ENCODE measurements at regions not wholly inside any gene's neighbourhood (a gene's known extent, or its start where the extent isn't known, plus 50 kb on each side); places are given as distances from the start of the nearest gene placed in this dataset.

GRCh38 chr2:128724547-128724946 lies 405.9 kb upstream of the HS6ST1 start:
- no peak for TF ChIP-seq POLR2A (IDR thresholded peaks at IDR 0.05)
- whole genome bisulfite sequencing, 2 donors = 74 to 86% methylated on average over 7 of the region's 7 CpGs
- Histone ChIP-seq H3K9me3 (no peaks in the 10 kb centered on the region), H3K27me3 (no peaks in the 10 kb centered on the region), H3K27ac (no peak overlapping the region), H3K4me3 (no peak overlapping the region), H3K36me3 (ENCODE audit: low read depth, missing control alignments) (no peaks in the 10 kb centered on the region), H3K4me1 (no peaks in the 10 kb centered on the region)
- intact Hi-C loops (cut with DNase I; ENCODE audit: low total_unique reads) = no loop called here
- DNase-seq = peak; percentile 58

- H3K27ac ChIP-seq = no peak overlapping the region
- no peaks in the 10 kb centered on the region for H3K36me3 ChIP-seq (ENCODE audit: low read depth, missing control alignments)
- DNase-seq = no peak
- no peaks in the 10 kb centered on the region for H3K27me3 ChIP-seq
- 95 to 97% methylated on average over 7 of the region's 7 CpGs for WGBS, 2 donors
- H3K4me3 ChIP-seq = no peak overlapping the region
- no peaks in the 10 kb centered on the region for H3K9me3 ChIP-seq
- no peaks in the 10 kb centered on the region for H3K4me1 ChIP-seq
- no peak for TF ChIP-seq POLR2A (IDR thresholded peaks at IDR 0.05)
- TF ChIP-seq, protein P1, sequence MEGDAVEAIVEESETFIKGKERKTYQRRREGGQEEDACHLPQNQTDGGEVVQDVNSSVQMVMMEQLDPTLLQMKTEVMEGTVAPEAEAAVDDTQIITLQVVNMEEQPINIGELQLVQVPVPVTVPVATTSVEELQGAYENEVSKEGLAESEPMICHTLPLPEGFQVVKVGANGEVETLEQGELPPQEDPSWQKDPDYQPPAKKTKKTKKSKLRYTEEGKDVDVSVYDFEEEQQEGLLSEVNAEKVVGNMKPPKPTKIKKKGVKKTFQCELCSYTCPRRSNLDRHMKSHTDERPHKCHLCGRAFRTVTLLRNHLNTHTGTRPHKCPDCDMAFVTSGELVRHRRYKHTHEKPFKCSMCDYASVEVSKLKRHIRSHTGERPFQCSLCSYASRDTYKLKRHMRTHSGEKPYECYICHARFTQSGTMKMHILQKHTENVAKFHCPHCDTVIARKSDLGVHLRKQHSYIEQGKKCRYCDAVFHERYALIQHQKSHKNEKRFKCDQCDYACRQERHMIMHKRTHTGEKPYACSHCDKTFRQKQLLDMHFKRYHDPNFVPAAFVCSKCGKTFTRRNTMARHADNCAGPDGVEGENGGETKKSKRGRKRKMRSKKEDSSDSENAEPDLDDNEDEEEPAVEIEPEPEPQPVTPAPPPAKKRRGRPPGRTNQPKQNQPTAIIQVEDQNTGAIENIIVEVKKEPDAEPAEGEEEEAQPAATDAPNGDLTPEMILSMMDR (IDR thresholded peaks at IDR 0.05) = no peak
- intact Hi-C loops (cut with DNase I; ENCODE audit: low total_unique reads) = no loop called here
Observed at GRCh38 chr2:128724972-128725371, 406.3 kb upstream of the HS6ST1 start.

- Histone ChIP-seq H3K27ac (no peak overlapping the region), H3K27me3 (no peaks in the 10 kb centered on the region), H3K36me3 (ENCODE audit: low read depth, missing control alignments) (no peaks in the 10 kb centered on the region), H3K4me1 (no peaks in the 10 kb centered on the region), H3K4me3 (no peak overlapping the region), H3K9me3 (no peaks in the 10 kb centered on the region)
- TF ChIP-seq, protein P1 (IDR thresholded peaks at IDR 0.05) = no peak
- TF ChIP-seq POLR2A (IDR thresholded peaks at IDR 0.05) = no peak
- 65 to 79% methylated on average over 2 of the region's 2 CpGs for WGBS, 2 donors
- DNase-seq = peak; percentile 66
- intact Hi-C loops (cut with DNase I; ENCODE audit: low total_unique reads) = no loop called here
Observed at GRCh38 chr2:128726236-128726635, 407.6 kb upstream of the HS6ST1 start.

- intact Hi-C loops (cut with DNase I; ENCODE audit: low total_unique reads) = no loop called here
- DNase-seq = no peak
- H3K27me3 ChIP-seq = no peaks in the 10 kb centered on the region
- TF ChIP-seq POLR2A (IDR thresholded peaks at IDR 0.05) = no peak
- TF ChIP-seq, protein P1 (IDR thresholded peaks at IDR 0.05) = no peak
- no peak overlapping the region for H3K4me3 ChIP-seq
- H3K36me3 ChIP-seq (ENCODE audit: low read depth, missing control alignments) = no peaks in the 10 kb centered on the region
- 92 to 93% methylated on average over 4 of the region's 4 CpGs for WGBS, 2 donors
- H3K9me3 ChIP-seq = no peaks in the 10 kb centered on the region
- no peak overlapping the region for H3K27ac ChIP-seq
- H3K4me1 ChIP-seq = no peaks in the 10 kb centered on the region
Observed at GRCh38 chr2:128726911-128727310, 408.2 kb upstream of the HS6ST1 start.

GRCh38 chr2:128727404-128727803 lies 408.7 kb upstream of the HS6ST1 start:
- H3K4me1 ChIP-seq = no peaks in the 10 kb centered on the region
- TF ChIP-seq, protein P1 (IDR thresholded peaks at IDR 0.05) = no peak
- TF ChIP-seq POLR2A (IDR thresholded peaks at IDR 0.05) = no peak
- intact Hi-C loops (cut with DNase I; ENCODE audit: low total_unique reads) = no loop called here
- H3K4me3 ChIP-seq = no peak overlapping the region
- no peaks in the 10 kb centered on the region for H3K9me3 ChIP-seq
- no peaks in the 10 kb centered on the region for H3K27me3 ChIP-seq
- DNase-seq = no peak
- H3K36me3 ChIP-seq (ENCODE audit: low read depth, missing control alignments) = no peaks in the 10 kb centered on the region
- 86 to 89% methylated on average over 2 of the region's 2 CpGs for WGBS, 2 donors
- H3K27ac ChIP-seq = no peak overlapping the region

All from testis (tissue), 2 donors.